Chondrocyte (in vitro differentiated cells): ENCODE measurements at regions not wholly inside any gene's neighbourhood (a gene's known extent, or its start where the extent isn't known, plus 50 kb on each side); places are given as distances from the start of the nearest gene placed in this dataset.

Experiments
- DNase-seq: peaks from one replicate; pipeline ENCODE4 v3.0.0; 2021; ENCODE audit warnings: mixed read lengths, low spot score
- H3K27ac Mint-ChIP-seq: one replicate; pipeline ENCODE4 v1.8.0; 2021; ENCODE audit warnings: mild to moderate bottlenecking, moderate library complexity, mixed read lengths; ENCODE audit not compliant: unreplicated experiment
- H3K27me3 Mint-ChIP-seq: 2 replicates; pipeline ENCODE4 v1.8.0; 2021; ENCODE audit warnings: low read depth, mixed read lengths
- H3K36me3 Mint-ChIP-seq: 2 replicates; pipeline ENCODE4 v1.8.0; 2021; ENCODE audit warnings: low read depth, mixed read lengths
- H3K4me1 Mint-ChIP-seq: 2 replicates; pipeline ENCODE4 v1.8.0; 2021; ENCODE audit warnings: low read depth, mild to moderate bottlenecking, mixed read lengths
- H3K4me3 Mint-ChIP-seq: one replicate; pipeline ENCODE4 v1.8.0; 2021; ENCODE audit warnings: mild to moderate bottlenecking, moderate library complexity, mixed read lengths; ENCODE audit not compliant: unreplicated experiment
- H3K9me3 Mint-ChIP-seq: 2 replicates; pipeline ENCODE4 v1.8.0; 2021; ENCODE audit warnings: low read depth, mixed read lengths
- TF ChIP-seq, protein P1 (sequence below): fragments of 200-600 bp; sonication (generic); IDR thresholded peaks from 2 replicates; pipeline ENCODE4 v1.5.0; 2021; ENCODE audit warnings: antibody characterized with exemption, mild to moderate bottlenecking, moderate library complexity

DNA sequence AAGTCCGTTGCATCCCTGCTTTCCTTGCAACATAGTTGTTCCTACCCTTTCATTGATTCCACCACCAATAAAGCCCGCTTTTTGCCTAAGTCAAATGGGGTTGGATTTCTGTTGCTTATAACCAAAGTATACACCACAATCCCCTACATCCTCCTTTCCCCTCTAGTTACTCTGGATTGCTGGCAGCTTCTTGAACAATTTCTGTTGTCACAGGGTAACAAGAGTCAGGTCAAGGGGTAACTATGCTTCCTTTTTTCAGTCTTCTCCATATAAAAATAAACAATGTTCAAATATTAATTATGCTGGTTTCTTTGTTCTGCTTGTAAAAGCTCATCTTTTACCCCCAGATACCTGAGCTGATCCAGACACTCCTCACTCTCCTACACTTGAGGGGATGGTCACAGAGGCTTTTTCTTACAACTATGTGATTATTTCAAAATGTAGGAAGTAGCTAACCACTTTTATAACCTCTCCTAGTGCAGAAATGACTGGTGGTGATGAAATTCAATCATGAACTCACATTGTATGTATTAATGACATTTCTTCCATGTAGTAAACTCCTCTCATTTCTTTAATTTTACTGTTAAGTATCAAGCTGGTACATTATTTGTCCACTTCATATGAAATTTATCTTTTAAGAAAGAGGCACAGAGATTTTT lies 136.5 kb downstream of the SNX18 start:
- H3K27me3 Mint-ChIP-seq, result no peaks in the 10 kb centered on the region
- DNase-seq, result no peak
- H3K4me3 Mint-ChIP-seq, result no peak overlapping the region
- H3K4me1 Mint-ChIP-seq, result peaks cover 47% of the 10 kb centered on the region
- H3K36me3 Mint-ChIP-seq, result no peaks in the 10 kb centered on the region
- TF ChIP-seq, protein P1, sequence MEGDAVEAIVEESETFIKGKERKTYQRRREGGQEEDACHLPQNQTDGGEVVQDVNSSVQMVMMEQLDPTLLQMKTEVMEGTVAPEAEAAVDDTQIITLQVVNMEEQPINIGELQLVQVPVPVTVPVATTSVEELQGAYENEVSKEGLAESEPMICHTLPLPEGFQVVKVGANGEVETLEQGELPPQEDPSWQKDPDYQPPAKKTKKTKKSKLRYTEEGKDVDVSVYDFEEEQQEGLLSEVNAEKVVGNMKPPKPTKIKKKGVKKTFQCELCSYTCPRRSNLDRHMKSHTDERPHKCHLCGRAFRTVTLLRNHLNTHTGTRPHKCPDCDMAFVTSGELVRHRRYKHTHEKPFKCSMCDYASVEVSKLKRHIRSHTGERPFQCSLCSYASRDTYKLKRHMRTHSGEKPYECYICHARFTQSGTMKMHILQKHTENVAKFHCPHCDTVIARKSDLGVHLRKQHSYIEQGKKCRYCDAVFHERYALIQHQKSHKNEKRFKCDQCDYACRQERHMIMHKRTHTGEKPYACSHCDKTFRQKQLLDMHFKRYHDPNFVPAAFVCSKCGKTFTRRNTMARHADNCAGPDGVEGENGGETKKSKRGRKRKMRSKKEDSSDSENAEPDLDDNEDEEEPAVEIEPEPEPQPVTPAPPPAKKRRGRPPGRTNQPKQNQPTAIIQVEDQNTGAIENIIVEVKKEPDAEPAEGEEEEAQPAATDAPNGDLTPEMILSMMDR, result no peak
- H3K9me3 Mint-ChIP-seq, result no peaks in the 10 kb centered on the region
- peak overlapping the region; percentile 37 for H3K27ac Mint-ChIP-seq

DNA sequence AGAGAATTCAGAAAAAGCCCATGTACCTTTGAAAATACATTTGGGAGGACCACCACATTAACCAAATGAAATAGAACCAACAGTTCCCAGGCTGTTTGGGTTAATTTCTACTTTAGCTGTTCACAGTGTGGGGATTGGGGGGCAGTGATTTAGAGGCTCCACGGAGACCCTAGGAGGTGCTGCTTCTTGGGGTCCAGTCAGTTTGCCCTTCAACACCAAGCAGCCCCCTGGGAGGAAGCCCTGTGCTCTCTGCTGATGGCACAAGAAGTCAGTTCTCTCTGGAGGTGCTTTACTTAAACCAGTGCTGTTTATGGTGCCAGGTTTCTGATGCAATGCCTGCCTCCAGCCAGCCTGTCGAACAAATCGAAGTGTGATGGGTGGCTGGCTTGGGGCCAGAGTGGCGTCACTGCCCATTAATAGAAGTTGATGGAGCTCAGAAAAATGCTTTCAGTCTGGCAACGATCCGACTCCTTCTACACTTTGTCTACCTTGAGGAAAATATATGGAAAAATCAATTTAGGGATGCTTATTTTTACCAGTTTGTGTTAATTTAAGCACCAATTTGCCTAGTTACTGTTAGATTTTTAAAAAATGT lies 134.0 kb downstream of the SNX18 start:
- TF ChIP-seq, protein P1, result no peak
- no peaks in the 10 kb centered on the region for H3K27me3 Mint-ChIP-seq
- H3K4me3 Mint-ChIP-seq, result no peak overlapping the region
- H3K9me3 Mint-ChIP-seq, result no peaks in the 10 kb centered on the region
- no peaks in the 10 kb centered on the region for H3K36me3 Mint-ChIP-seq
- H3K4me1 Mint-ChIP-seq, result peaks cover 48% of the 10 kb centered on the region
- peak overlapping the region; percentile 93 for H3K27ac Mint-ChIP-seq
- DNase-seq, result no peak

DNA sequence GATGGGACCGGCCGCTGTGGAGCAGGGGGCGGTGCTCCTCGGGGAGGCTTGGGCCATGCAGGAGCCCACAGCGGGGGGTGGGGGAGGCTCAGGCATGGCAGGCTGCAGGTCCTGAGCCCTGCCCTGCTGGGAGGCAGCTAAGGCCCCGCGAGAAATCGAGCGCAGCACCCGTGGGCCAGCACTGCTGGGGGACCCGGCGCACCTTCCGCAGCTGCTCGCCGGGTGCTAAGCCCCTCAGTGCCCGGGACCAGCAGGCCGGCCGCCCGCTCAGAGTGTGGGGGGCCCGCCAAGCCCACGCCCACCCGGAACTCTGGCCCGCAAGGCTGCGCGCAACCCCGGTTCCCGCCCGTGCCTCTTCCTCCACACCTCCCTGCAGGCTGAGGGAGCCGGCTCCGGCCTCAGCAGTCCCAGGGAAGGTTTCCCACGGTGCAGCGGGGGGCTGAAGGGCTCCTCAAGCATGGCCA lies 131.5 kb downstream of the SNX18 start:
- Mint-ChIP-seq H3K36me3 (no peaks in the 10 kb centered on the region), H3K9me3 (no peaks in the 10 kb centered on the region), H3K27me3 (no peaks in the 10 kb centered on the region), H3K4me3 (no peak overlapping the region), H3K27ac (no peak overlapping the region), H3K4me1 (peaks cover 59% of the 10 kb centered on the region)
- TF ChIP-seq, protein P1, result no peak
- no peak for DNase-seq

DNA sequence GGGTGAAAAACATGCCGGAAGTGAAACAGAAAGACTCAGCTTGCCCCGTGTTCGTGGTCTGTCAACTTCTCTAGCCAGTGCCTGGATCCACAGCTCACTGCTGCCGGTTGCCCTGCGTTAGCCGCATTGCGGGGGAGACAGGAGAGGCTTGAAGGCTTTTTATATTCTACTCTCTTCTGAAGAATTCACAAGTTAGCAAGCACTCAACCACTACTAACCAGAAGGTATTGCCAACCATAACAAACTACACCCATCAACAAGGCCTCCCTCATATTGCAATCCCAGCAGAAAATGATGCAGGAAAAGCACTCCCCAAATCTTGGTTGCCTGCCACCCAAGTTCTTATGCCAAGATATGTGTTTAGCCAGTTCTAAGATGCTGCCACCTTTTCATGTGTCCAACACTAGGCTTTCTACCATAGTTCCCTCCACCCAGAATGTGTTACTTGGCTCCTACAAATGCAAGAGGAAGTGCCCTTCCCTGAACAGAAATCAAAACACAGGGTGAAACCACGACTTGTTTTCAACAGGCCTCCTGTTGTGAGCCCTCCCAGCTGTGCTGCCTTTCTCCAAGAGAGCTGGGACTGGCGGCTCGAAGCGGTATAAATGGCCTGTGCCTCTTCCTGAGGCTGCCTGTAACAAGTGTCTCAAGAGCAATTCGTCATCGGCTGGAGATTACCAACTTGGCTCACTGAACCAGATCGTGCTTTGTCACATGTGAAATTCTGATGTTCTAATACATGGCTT lies 129.0 kb downstream of the SNX18 start:
- Mint-ChIP-seq H3K9me3 (no peaks in the 10 kb centered on the region), H3K36me3 (no peaks in the 10 kb centered on the region), H3K27me3 (no peaks in the 10 kb centered on the region), H3K27ac (peak overlapping the region; percentile 94), H3K4me3 (peak overlapping the region; percentile 39), H3K4me1 (peaks cover 67% of the 10 kb centered on the region)
- TF ChIP-seq, protein P1, result no peak
- DNase-seq, result no peak

DNA sequence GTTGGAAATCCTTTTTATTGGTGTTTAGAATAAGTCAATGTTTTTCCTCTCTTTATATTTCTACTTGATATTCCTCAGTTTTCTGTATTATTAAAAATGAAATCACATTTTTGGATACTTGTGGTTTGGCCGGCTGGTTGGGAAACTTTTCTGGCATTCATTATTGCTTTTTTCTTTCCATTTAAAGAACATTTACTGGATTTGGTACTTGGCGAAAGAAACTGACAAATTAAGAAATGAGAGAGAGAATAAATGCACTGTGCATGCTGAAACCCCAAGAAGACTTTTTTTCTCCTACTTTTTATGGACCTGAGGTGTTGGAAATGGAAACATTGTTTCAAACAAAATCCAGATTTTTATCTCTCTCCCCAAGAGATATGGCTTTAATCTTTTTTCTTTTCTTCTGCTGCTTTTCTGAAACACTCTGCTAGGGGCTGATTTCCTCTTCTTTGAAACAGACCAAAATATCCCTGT lies 128.4 kb downstream of the SNX18 start:
- Mint-ChIP-seq H3K36me3 (no peaks in the 10 kb centered on the region), H3K27ac (peak overlapping the region; percentile 94), H3K27me3 (no peaks in the 10 kb centered on the region), H3K9me3 (no peaks in the 10 kb centered on the region), H3K4me3 (peak overlapping the region; percentile 39), H3K4me1 (peaks cover 67% of the 10 kb centered on the region)
- no peak for DNase-seq
- TF ChIP-seq, protein P1, result no peak
